GM12892 (cell line): ENCODE measurements at regions not wholly inside any gene's neighbourhood (a gene's known extent, or its start where the extent isn't known, plus 50 kb on each side); places are given as distances from the start of the nearest gene placed in this dataset.
"Not testable (repeated sequence)": the region's sequence is repeated elsewhere in the genome, so short reads cannot be mapped to it uniquely, and the experiment has no call there.

Source experiments
- DNase-seq: peaks from one replicate; pipeline ENCODE4 v3.0.0; 2011; ENCODE audit not compliant: insufficient read length
- FAIRE-seq: peaks from 2 replicates; lab custom pipeline; 2011; peaks lifted over from hg19 to GRCh38; lab: Jason Lieb, UNC
- POLR2A ChIP-seq: IDR thresholded peaks from 2 replicates; pipeline ENCODE4 v1.6.1; 2011; ENCODE audit warnings: low read depth, low read length, control low read depth
- POLR2AphosphoS5 ChIP-seq: IDR thresholded peaks from 2 replicates; pipeline ENCODE4 v1.6.1; 2011; ENCODE audit warnings: low read depth, low read length, control low read depth
- TAF1 ChIP-seq: IDR thresholded peaks from 2 replicates; pipeline ENCODE4 v1.6.1; 2011; ENCODE audit warnings: low read depth, mild to moderate bottlenecking, control low read depth, low read length, borderline replicate concordance

DNA sequence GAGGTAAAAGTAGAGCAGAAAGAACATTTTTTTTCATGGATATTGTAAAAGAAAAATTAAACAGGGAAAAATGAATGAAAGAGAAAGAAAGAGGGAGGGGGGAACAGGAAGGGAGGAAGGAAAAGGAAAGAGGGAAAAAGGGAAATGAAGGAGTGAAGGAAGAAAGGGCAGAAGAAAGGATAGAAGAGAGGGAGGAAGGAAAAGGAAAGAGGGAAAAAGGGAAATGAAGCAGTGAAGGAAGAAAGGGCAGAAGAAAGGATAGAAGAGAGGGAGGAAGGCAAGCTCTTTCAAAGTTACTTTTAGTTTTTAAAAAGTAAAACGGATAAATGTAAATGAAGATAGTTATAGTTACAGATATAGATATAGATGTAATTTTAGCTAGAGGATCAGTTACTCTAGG, 1676.7 kb downstream of the MRPL39 start:
- TF ChIP-seq POLR2A (no peak), TAF1 (no peak)
- FAIRE-seq (no peak), DNase-seq (no peak)

DNA sequence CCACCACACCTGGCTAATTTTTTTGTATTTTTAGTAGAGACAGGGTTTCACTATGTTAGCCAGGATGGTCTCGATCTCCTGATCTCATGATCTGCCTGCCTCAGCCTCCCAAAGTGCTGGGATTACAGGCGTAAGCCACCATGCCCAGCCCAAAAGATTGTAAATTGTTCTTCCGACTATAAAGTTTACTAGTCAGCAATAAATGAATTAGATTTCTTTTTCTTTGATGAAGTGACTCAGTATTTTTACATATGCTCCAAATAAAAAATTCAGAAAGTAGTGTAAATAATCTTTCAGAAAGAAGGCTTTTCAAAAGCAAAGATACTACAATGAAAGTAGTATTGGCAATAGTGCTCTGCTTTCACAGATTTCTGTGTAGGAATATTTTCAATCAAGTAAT, 1680.9 kb downstream of the MRPL39 start:
- FAIRE-seq, DNase-seq: not testable (repeated sequence)

GRCh38 chr21:23921670-23922418, 1685.4 kb downstream of the MRPL39 start:
- DNase-seq = no peak
- TF ChIP-seq TAF1 (no peak), POLR2A (no peak), POLR2AphosphoS5 (no peak)
- FAIRE-seq = no peak

DNA sequence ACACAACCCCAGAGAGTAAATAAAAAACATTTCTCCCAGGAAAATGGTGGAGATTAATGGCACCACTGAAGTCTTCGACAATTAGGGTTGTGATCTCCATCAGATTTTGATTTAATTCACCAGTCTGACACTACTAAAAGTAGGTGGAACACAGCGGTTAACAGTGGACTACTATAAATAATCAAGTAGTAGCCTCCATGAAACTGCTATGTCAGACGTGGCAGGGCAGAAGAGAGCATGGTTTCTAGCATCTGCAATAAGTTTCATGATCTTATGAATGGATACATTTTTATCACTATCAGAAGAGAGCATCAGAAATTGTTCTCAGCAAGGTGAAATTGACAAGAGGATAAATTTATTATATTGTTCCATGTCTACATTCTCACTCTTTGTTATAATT, 1706.6 kb downstream of the MRPL39 start:
- FAIRE-seq (no peak), DNase-seq (no peak)
- TF ChIP-seq TAF1 = no peak

GRCh38 chr21:23899561-23899960, 1707.7 kb downstream of the MRPL39 start:
- DNase-seq (no peak), FAIRE-seq (no peak)
- TF ChIP-seq POLR2AphosphoS5 = no peak

DNA sequence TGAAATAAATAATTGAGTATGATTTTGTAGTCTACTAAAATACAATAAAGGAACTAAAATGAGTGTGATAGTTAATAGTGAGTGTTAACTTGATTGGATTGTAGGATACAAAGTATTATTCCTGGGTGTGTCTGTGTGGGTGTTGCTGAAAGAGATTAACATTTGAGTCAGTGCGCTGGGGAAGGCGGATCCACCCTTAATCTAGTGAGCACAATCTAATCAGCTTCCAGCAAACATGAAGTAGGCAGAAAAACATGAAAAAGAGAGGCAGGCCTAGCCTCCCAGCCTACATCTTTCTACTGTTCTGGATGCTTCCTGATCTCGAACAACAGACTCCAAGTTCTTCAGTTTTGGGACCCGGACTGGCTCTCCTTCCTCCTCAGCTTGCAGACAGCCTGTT, 1716.6 kb downstream of the MRPL39 start:
- FAIRE-seq (no peak), DNase-seq (no peak)
- TF ChIP-seq POLR2AphosphoS5 = no peak
- TF ChIP-seq TAF1 = no peak
- no peak for TF ChIP-seq POLR2A

DNA sequence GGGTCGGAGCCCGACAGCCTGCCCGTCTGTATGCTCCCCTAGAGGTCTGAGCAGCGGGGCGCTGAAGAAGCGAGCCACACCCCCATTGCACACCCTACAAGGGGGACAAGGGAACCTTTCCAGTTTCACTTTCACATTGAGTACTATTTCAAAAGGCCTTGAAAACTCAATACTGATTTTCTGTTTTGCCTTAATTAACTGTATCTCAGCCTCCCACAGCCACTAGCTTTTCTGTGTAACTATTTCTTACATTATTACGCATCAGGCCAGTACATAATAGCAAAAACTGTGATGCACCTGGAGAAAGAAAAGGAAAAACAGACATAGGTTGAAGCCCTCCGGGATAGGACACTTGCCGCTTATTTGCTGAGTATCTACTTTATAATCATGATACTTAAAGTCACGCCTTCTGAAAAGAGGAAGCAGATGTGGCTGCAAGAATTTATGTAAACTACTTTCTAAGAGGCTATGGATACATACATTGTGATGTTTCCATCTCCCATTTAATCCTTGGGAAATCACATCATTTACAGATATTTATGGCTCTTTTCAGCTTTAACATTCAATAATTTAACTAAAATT, 1719.5 kb downstream of the MRPL39 start:
- DNase-seq (no peak), FAIRE-seq (no peak)
- TF ChIP-seq TAF1 (no peak), POLR2AphosphoS5 (no peak), POLR2A (no peak)

- no peak for FAIRE-seq
- TF ChIP-seq POLR2AphosphoS5 (no peak), TAF1 (no peak)
- DNase-seq = no peak
These were observed 1720.2 kb downstream of the MRPL39 start for GRCh38 chr21:23886828-23887724.

GRCh38 chr21:23881783-23882182, 1725.5 kb downstream of the MRPL39 start:
- no peak for FAIRE-seq
- TF ChIP-seq POLR2A (no peak), POLR2AphosphoS5 (no peak), TAF1 (no peak)
- no peak for DNase-seq

- FAIRE-seq (no peak), DNase-seq (no peak)
- TF ChIP-seq POLR2A (no peak), POLR2AphosphoS5 (no peak), TAF1 (no peak)
These were observed 1730.2 kb downstream of the MRPL39 start for GRCh38 chr21:23876925-23877558.

DNA sequence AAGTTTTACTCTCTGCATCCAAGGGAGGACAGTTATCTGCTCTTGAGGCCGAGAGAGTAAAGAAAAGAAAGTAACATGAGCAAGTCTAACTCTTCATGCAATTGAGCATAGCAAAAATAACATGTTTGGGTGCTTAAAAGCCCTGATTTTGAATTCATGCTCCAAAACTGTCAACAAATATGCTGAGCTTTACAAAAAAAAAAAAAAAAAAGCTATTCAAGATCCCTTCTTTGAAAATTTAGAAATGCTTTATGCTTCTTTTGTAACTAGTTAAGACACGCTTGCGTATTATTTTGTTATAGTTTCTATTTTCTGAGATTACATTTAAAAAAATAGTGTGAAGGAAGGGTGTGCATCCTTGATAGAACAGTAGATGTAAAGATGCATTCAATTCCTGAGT, 1733.0 kb downstream of the MRPL39 start:
- no peak for TF ChIP-seq POLR2A
- TF ChIP-seq TAF1 = no peak
- TF ChIP-seq POLR2AphosphoS5 = no peak
- no peak for FAIRE-seq
- no peak for DNase-seq
